K562 (cell line): ENCODE measurements at regions not wholly inside any gene's neighbourhood (a gene's known extent, or its start where the extent isn't known, plus 50 kb on each side); places are given as distances from the start of the nearest gene placed in this dataset.

Experiments used
- ATAC-seq: fragments of 200-7000 bp; cut with Tn5 transposase; 3 replicates; pipeline ENCODE4 v1.9.1; 2020; ENCODE audit warnings: moderate library complexity
- BruUV-seq: library from RNA; stranded (reverse); fragments of 400-500 nt; replicated peaks from 2 replicates; lab custom pipeline; 2021; lab: Mats Ljungman, UMichigan
- CTCF ChIA-PET: fragments of 300-600 bp; formaldehyde crosslinking; extraction: SDS; loops from one replicate; lab custom pipeline; 2021; ENCODE audit warnings: low intra/inter-chr PET ratio; lab: Yijun Ruan, JAX
- POLR2A ChIA-PET: fragments of 300-600, 350-650 bp; sonication (Branson Sonifier 250); formaldehyde crosslinking; extraction: SDS; loops from one replicate; lab custom pipeline; 2021; ENCODE audit warnings: antibody characterized with exemption, inconsistent platforms; lab: Yijun Ruan, JAX
- DNase-seq, 4 experiments: peaks; one replicate each; pipeline versions ENCODE4 v3.0.0 to v3.0.0-alpha.2; 2011 to 2018; ENCODE audit warnings: low spot score in 3 of 4, mixed read lengths in 3 of 4; ENCODE audit errors: extremely low read depth in 1 of 4
- FAIRE-seq: peaks from 2 replicates; lab custom pipeline; 2011; peaks lifted over from hg19 to GRCh38; lab: Jason Lieb, UNC
- H2AFZ ChIP-seq: 2 replicates; pipeline ENCODE4 v1.6.0; 2011; ENCODE audit warnings: low read depth, low read length, control low read depth, inconsistent platforms
- H3K27ac ChIP-seq: fragments of 200-600 bp; 3 replicates; pipeline ENCODE4 v1.8.0; 2011; ENCODE audit warnings: low read depth, mild to moderate bottlenecking, control low read depth, inconsistent platforms, low read length, moderate library complexity, mixed read lengths; ENCODE audit errors: extremely low read depth
- H3K27me3 ChIP-seq, 2 experiments: fragments of 300-600 bp in 1 of 2; 2 replicates in 1 of 2; 3 replicates in 1 of 2; pipeline versions ENCODE4 v1.6.0 to v1.8.0; 2011; ENCODE audit warnings: inconsistent platforms in 2 of 2, low read length in 2 of 2, mild to moderate bottlenecking in 1 of 2, mixed read lengths in 1 of 2, moderate library complexity in 1 of 2; ENCODE audit not compliant: control insufficient read depth in 2 of 2, insufficient read depth in 2 of 2
- H3K36me3 ChIP-seq: fragments of 300-600 bp; 3 replicates; pipeline ENCODE4 v1.8.0; 2011; ENCODE audit warnings: mild to moderate bottlenecking, low read length, inconsistent platforms; ENCODE audit not compliant: control insufficient read depth, insufficient read depth
- H3K4me1 ChIP-seq, 2 experiments: fragments of 200-600 bp in 1 of 2; replicated peaks in 1 of 2; 2 replicates in 1 of 2; 3 replicates in 1 of 2; pipeline versions ENCODE4 v1.5.1 to v1.8.0; 2011; ENCODE audit warnings: inconsistent platforms in 2 of 2, low read length in 2 of 2, mild to moderate bottlenecking in 1 of 2, mixed read lengths in 1 of 2, moderate library complexity in 1 of 2; ENCODE audit not compliant: control insufficient read depth in 2 of 2, insufficient read depth in 2 of 2
- H3K4me2 ChIP-seq: 2 replicates; pipeline ENCODE4 v1.6.1; 2011; ENCODE audit warnings: low read length, control low read depth, inconsistent platforms, mixed read lengths; ENCODE audit not compliant: insufficient read depth
- H3K4me3 ChIP-seq: fragments of 200-600 bp; sonication (generic), shearing (Covaris generic); 2 replicates; pipeline ENCODE4 v1.5.1; 2016; ENCODE audit warnings: control low read depth, inconsistent platforms
- H3K79me2 ChIP-seq: fragments of 200-600 bp; 3 replicates; pipeline ENCODE4 v1.8.0; 2011; ENCODE audit warnings: low read length, inconsistent platforms; ENCODE audit not compliant: control insufficient read depth, insufficient read depth
- H3K9ac ChIP-seq, 2 experiments: 2 replicates each; pipeline versions ENCODE4 v1.6.0 to v1.6.1; 2011; ENCODE audit warnings: low read depth in 2 of 2, low read length in 2 of 2, control low read depth in 1 of 2, inconsistent platforms in 1 of 2, mild to moderate bottlenecking in 1 of 2, mixed read lengths in 1 of 2; ENCODE audit not compliant: insufficient read depth in 1 of 2
- H3K9me1 ChIP-seq: one replicate; pipeline ENCODE4 v1.6.0; 2011; ENCODE audit warnings: inconsistent platforms, mild to moderate bottlenecking, low read length, moderate library complexity; ENCODE audit not compliant: control insufficient read depth, insufficient read depth
- H3K9me3 ChIP-seq: replicated peaks from 2 replicates; pipeline ENCODE4 v1.5.1; 2011; ENCODE audit warnings: low read depth, low read length, inconsistent platforms; ENCODE audit not compliant: control insufficient read depth, insufficient read depth
- H4K20me1 ChIP-seq: replicated peaks from 2 replicates; pipeline ENCODE4 v1.6.1; 2011; ENCODE audit warnings: low read length, inconsistent platforms, mixed read lengths; ENCODE audit not compliant: control insufficient read depth, insufficient read depth
- ESRRA ChIP-seq: fragments of 450-650 bp; IDR thresholded peaks from 2 replicates; pipeline ENCODE4 v1.6.1; 2014; ENCODE audit warnings: low read depth, mild to moderate bottlenecking, moderate library complexity, borderline replicate concordance
- HNRNPL ChIP-seq: fragments of 200-400 bp; formaldehyde crosslinking; IDR thresholded peaks from 2 replicates; pipeline ENCODE4 v1.6.1; 2017; ENCODE audit warnings: low read depth, mild to moderate bottlenecking, low read length
- L3MBTL2 ChIP-seq: fragments of 450-650 bp; IDR thresholded peaks from 2 replicates; pipeline ENCODE4 v1.6.1; 2016; ENCODE audit warnings: mild to moderate bottlenecking, moderate library complexity
- MAX ChIP-seq: sonication (generic); formaldehyde crosslinking; IDR thresholded peaks from 2 replicates; pipeline ENCODE4 v1.9.0; 2022; ENCODE audit warnings: mild to moderate bottlenecking, missing genetic modification reagents
- MXD1 ChIP-seq: fragments of 250-450 bp; sonication (Bioruptor Pico); IDR thresholded peaks from 2 replicates; pipeline ENCODE4 v1.8.0; 2021; ENCODE audit warnings: borderline replicate concordance, mild to moderate bottlenecking, moderate library complexity; ENCODE audit not compliant: poor library complexity, severe bottlenecking
- PHF8 ChIP-seq: fragments of 200-600 bp; sonication (generic); IDR thresholded peaks from 2 replicates; pipeline ENCODE4 v1.6.1; 2012; ENCODE audit warnings: mixed run types, mild to moderate bottlenecking, inconsistent platforms, low read length, moderate library complexity, borderline replicate concordance
- PTTG1 ChIP-seq: fragments of 450-650 bp; IDR thresholded peaks from 2 replicates; pipeline ENCODE4 v1.6.1; 2016; ENCODE audit warnings: low read depth, mild to moderate bottlenecking, missing genetic modification characterization, missing compliant biosample characterization
- SMARCB1 ChIP-seq: IDR thresholded peaks from 2 replicates; pipeline ENCODE4 v1.6.1; 2011; ENCODE audit warnings: improper control_type of control experiment, low read depth; ENCODE audit not compliant: insufficient read length
- TBL1XR1 ChIP-seq, 2 experiments: IDR thresholded peaks; 2 replicates each; pipeline ENCODE4 v1.6.1; 2012; ENCODE audit warnings: improper control_type of control experiment in 2 of 2, low read length in 2 of 2, mild to moderate bottlenecking in 1 of 2
- TSHZ1 ChIP-seq: fragments of 250-450 bp; sonication (Bioruptor Pico); IDR thresholded peaks from 2 replicates; pipeline ENCODE4 v1.4.0; 2020; ENCODE audit warnings: mild to moderate bottlenecking, moderate library complexity
- ZC3H4 ChIP-seq: sonication (generic); formaldehyde crosslinking; IDR thresholded peaks from 2 replicates; pipeline ENCODE4 v1.9.0; 2021; ENCODE audit warnings: missing genetic modification reagents, borderline replicate concordance
- ZNF449 ChIP-seq: fragments of 250-450 bp; sonication (Bioruptor Pico); IDR thresholded peaks from 2 replicates; pipeline ENCODE4 v1.8.0; 2022; ENCODE audit warnings: moderate library complexity, mild to moderate bottlenecking, inconsistent platforms
- in situ Hi-C: fragments of 300-500 bp; cut with MboI; formaldehyde crosslinking; loops from 4 replicates; pipeline ENCODE4 v1.15.0; 2018; ENCODE audit warnings: inconsistent platforms, mixed read lengths
- intact Hi-C: fragments of 100-400 bp; cut with micrococcal nuclease; formaldehyde crosslinking; loops from 2 replicates; pipeline ENCODE4 v1.14.2; 2022

GRCh38 chr3:78285032-78285728 lies 1245.3 kb downstream of the ROBO2 start (continued):
- TF ChIP-seq MXD1 (CRISPR knock-in tag) = no peak
- TF ChIP-seq TBL1XR1 (IDR thresholded peaks at IDR 0.05; ENCODE audit: low read length in 2 of 2) = no peak
- no peak for TF ChIP-seq HNRNPL
- TF ChIP-seq ESRRA = no peak
- no peak for TF ChIP-seq L3MBTL2
- no peak for TF ChIP-seq PHF8

- DNase-seq = no peak
- Histone ChIP-seq H2AFZ (no peak overlapping the region), H3K36me3 (no peaks in the 10 kb centered on the region), H3K4me1 (no peaks in the 10 kb centered on the region), H3K79me2 (no peaks in the 10 kb centered on the region), H3K27ac (no peak overlapping the region), H3K4me2 (no peak overlapping the region), H3K9ac (no peak overlapping the region), H3K27me3 (no peaks in the 10 kb centered on the region), H3K9me3 (no peaks in the 10 kb centered on the region), H3K4me3 (no peak overlapping the region), H4K20me1 (no peaks in the 10 kb centered on the region), H3K9me1 (no peaks in the 10 kb centered on the region)
- intact Hi-C loops = no loop called here
- CTCF ChIA-PET = no interaction called here
- in situ Hi-C loops = no loop called here
- POLR2A ChIA-PET = no interaction called here
- no peak for FAIRE-seq
- no TSS peak for BruUV-seq
- no peak for ATAC-seq
- no peak for TF ChIP-seq MAX
- TF ChIP-seq TSHZ1 (CRISPR knock-in tag) = no peak
- no peak for TF ChIP-seq ZNF449 (CRISPR knock-in tag)
- TF ChIP-seq PTTG1 = no peak
- no peak for TF ChIP-seq ZC3H4 (CRISPR knock-in tag)
- TF ChIP-seq SMARCB1 = no peak
Observed at GRCh38 chr3:78287085-78287484, 1247.2 kb downstream of the ROBO2 start.
